ENCODE measurements at regions not wholly inside any gene's neighbourhood (a gene's known extent, or its start where the extent isn't known, plus 50 kb on each side); places are given as distances from the start of the nearest gene placed in this dataset.

GRCh38 chr3:15884132-15884531, 86.4 kb upstream of the ANKRD28 start:
- TF ChIP-seq EZH2 (IDR thresholded peaks at IDR 0.05) (no peak), POLR2AphosphoS5 (IDR thresholded peaks at IDR 0.05; ENCODE audit: borderline replicate concordance, low read depth, low read length) (no peak), FOXP2 (optimal IDR thresholded peaks at IDR 0.05; ENCODE audit: control extremely low read depth, extremely low read length, insufficient read depth) (no peak)

Data from SK-N-MC (cell line).